ENCODE measurements at regions not wholly inside any gene's neighbourhood (a gene's known extent, or its start where the extent isn't known, plus 50 kb on each side); places are given as distances from the start of the nearest gene placed in this dataset.

GRCh38 chr11:128018692-128019091 is 568.7 kb downstream of the ETS1 start:
- H3K4me3 Mint-ChIP-seq: no peak overlapping the region

DNA sequence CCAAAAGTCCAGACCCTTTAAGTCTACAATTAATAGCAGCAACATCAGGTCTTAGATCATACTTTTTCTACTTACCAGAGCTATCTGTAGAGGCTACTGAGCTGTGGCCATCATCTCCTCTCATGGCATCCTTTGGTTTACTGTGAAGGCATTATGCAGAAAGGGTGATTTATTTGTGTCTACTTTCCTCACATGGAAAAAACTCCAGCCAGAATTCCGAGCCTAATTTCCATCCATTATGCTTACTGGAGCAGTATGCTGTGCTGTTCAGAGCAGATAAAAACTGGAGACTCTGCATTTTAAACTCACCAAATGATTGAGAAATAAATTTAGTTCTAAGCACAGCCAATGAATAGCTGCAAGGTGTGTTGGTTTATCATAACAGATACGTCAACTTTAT is 581.8 kb downstream of the ETS1 start:
- Histone ChIP-seq H3K4me1 (ENCODE audit: control insufficient read depth, insufficient read depth, low read length) (no peaks in the 10 kb centered on the region), H3K27ac (ENCODE audit: low read depth, low read length) (no peak overlapping the region), H3K9me3 (ENCODE audit: control insufficient read depth, low read length) (peaks cover 25% of the 10 kb centered on the region), H3K27me3 (ENCODE audit: control insufficient read depth, insufficient read depth, low read length, poor library complexity, severe bottlenecking) (no peaks in the 10 kb centered on the region), H3K4me3 (ENCODE audit: low read length) (no peak overlapping the region), H3K36me3 (ENCODE audit: control insufficient read depth, insufficient read depth, low read length) (no peaks in the 10 kb centered on the region), H3K9ac (ENCODE audit: extremely low read depth, low read length, poor library complexity, severe bottlenecking) (no peak overlapping the region)
- Mint-ChIP-seq H3K4me1 (peaks cover 14% of the 10 kb centered on the region), H3K27ac (no peak overlapping the region), H3K4me3 (no peak overlapping the region), H3K9me3 (peaks cover 31% of the 10 kb centered on the region), H3K36me3 (ENCODE audit: low read depth) (peaks cover 7% of the 10 kb centered on the region), H3K27me3 (ENCODE audit: insufficient read depth) (no peaks in the 10 kb centered on the region)
- WGBS, 2 experiments (ENCODE audit: insufficient coverage in 1 of 2, insufficient read length in 1 of 2): 92 to 95% methylated on average over 2 of the region's 2 CpGs
- DNase-seq: no peak
- no peak for TF ChIP-seq CTCF (conservative IDR thresholded peaks at IDR 0.05)

More at GRCh38 chr11:128018692-128019091, 568.7 kb downstream of the ETS1 start:
- 92 to 93% methylated on average over 5 to 6 of the region's 6 CpGs for WGBS, 2 experiments (ENCODE audit: insufficient coverage in 1 of 2, insufficient read length in 1 of 2)
- no peaks in the 10 kb centered on the region for H3K36me3 Mint-ChIP-seq (ENCODE audit: low read depth)
- no peak overlapping the region for H3K4me3 ChIP-seq (ENCODE audit: low read length)
- peaks cover 16% of the 10 kb centered on the region for H3K4me1 Mint-ChIP-seq
- no peak overlapping the region for H3K9ac ChIP-seq (ENCODE audit: extremely low read depth, low read length, poor library complexity, severe bottlenecking)
- TF ChIP-seq CTCF (conservative IDR thresholded peaks at IDR 0.05): no peak
- H3K27me3 Mint-ChIP-seq (ENCODE audit: insufficient read depth): no peaks in the 10 kb centered on the region
- H3K4me1 ChIP-seq (ENCODE audit: control insufficient read depth, insufficient read depth, low read length): no peaks in the 10 kb centered on the region
- no peaks in the 10 kb centered on the region for H3K9me3 ChIP-seq (ENCODE audit: control insufficient read depth, low read length)
- H3K36me3 ChIP-seq (ENCODE audit: control insufficient read depth, insufficient read depth, low read length): no peaks in the 10 kb centered on the region
- H3K27me3 ChIP-seq (ENCODE audit: control insufficient read depth, insufficient read depth, low read length, poor library complexity, severe bottlenecking): no peaks in the 10 kb centered on the region
- no peak overlapping the region for H3K27ac ChIP-seq (ENCODE audit: low read depth, low read length)
- DNase-seq: no peak
- H3K9me3 Mint-ChIP-seq: no peaks in the 10 kb centered on the region
- H3K27ac Mint-ChIP-seq: no peak overlapping the region

DNA sequence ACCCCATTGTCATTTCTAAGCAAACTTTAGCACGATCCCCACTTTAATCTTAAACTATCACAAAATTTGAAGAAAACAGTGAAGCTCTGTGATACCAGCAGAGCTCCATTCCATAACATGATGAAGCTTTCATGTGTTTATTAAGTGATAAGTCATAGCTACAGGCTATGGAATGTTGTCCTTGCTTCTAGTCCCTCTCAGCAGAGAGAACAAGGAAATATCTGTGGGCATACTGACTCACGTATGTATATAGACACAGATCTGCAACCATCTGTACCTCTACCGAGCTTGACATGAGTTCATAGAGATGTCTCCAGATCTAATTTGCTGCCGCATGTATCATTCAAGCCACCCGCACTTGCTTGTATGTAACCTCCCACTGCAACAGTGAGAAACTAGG is 588.9 kb downstream of the ETS1 start:
- Histone ChIP-seq H3K9me3 (ENCODE audit: control insufficient read depth, low read length) (no peaks in the 10 kb centered on the region), H3K9ac (ENCODE audit: extremely low read depth, low read length, poor library complexity, severe bottlenecking) (no peak overlapping the region), H3K4me3 (ENCODE audit: low read length) (no peak overlapping the region), H3K36me3 (ENCODE audit: control insufficient read depth, insufficient read depth, low read length) (no peaks in the 10 kb centered on the region), H3K27ac (ENCODE audit: low read depth, low read length) (no peak overlapping the region), H3K27me3 (ENCODE audit: control insufficient read depth, insufficient read depth, low read length, poor library complexity, severe bottlenecking) (no peaks in the 10 kb centered on the region), H3K4me1 (ENCODE audit: control insufficient read depth, insufficient read depth, low read length) (peaks cover 3% of the 10 kb centered on the region)
- no peaks in the 10 kb centered on the region for H3K36me3 Mint-ChIP-seq (ENCODE audit: low read depth)
- no peaks in the 10 kb centered on the region for H3K9me3 Mint-ChIP-seq
- H3K27ac Mint-ChIP-seq: no peak overlapping the region
- H3K27me3 Mint-ChIP-seq (ENCODE audit: insufficient read depth): no peaks in the 10 kb centered on the region
- no peak for DNase-seq
- TF ChIP-seq CTCF (conservative IDR thresholded peaks at IDR 0.05): no peak
- peaks cover 14% of the 10 kb centered on the region for H3K4me1 Mint-ChIP-seq
- no peak overlapping the region for H3K4me3 Mint-ChIP-seq
- 89 to 96% methylated on average over 5 of the region's 5 CpGs for WGBS, 2 experiments (ENCODE audit: insufficient coverage in 1 of 2, insufficient read length in 1 of 2)
